H9 (cell line): ENCODE measurements at regions not wholly inside any gene's neighbourhood (a gene's known extent, or its start where the extent isn't known, plus 50 kb on each side); places are given as distances from the start of the nearest gene placed in this dataset.

Experiments used
- DNase-seq: peaks from one replicate; pipeline ENCODE4 v3.0.0-alpha.2; 2017
- H2AFZ ChIP-seq: one replicate; pipeline ENCODE4 v1.6.1; 2013; ENCODE audit warnings: mild to moderate bottlenecking, low read length, control low read depth, moderate library complexity
- H2AK5ac ChIP-seq: 2 replicates; pipeline ENCODE4 v1.6.1; 2013; ENCODE audit warnings: low read length, control low read depth, mixed read lengths; ENCODE audit not compliant: insufficient read length
- H2BK120ac ChIP-seq: one replicate; pipeline ENCODE4 v1.6.1; 2013; ENCODE audit warnings: low read depth, mild to moderate bottlenecking, low read length, control low read depth, inconsistent platforms; ENCODE audit not compliant: poor library complexity, severe bottlenecking
- H2BK12ac ChIP-seq: 2 replicates; pipeline ENCODE4 v1.6.1; 2013; ENCODE audit warnings: low read length, control low read depth, mixed read lengths, low read depth; ENCODE audit not compliant: insufficient read length
- H2BK15ac ChIP-seq: 2 replicates; pipeline ENCODE4 v1.6.1; 2013; ENCODE audit warnings: low read depth, low read length, control low read depth
- H2BK20ac ChIP-seq: one replicate; pipeline ENCODE4 v1.6.1; 2013; ENCODE audit warnings: low read depth, mild to moderate bottlenecking, low read length, control low read depth, inconsistent platforms; ENCODE audit not compliant: poor library complexity, severe bottlenecking
- H2BK5ac ChIP-seq: 2 replicates; pipeline ENCODE4 v1.6.1; 2013; ENCODE audit warnings: low read length, control low read depth, mixed read lengths; ENCODE audit not compliant: insufficient read length
- H3K14ac ChIP-seq: 2 replicates; pipeline ENCODE4 v1.6.1; 2013; ENCODE audit warnings: low read length, control low read depth; ENCODE audit not compliant: insufficient read depth
- H3K18ac ChIP-seq: 2 replicates; pipeline ENCODE4 v1.6.1; 2013; ENCODE audit warnings: low read depth, mild to moderate bottlenecking, mixed read lengths, low read length, control low read depth; ENCODE audit not compliant: insufficient read length
- H3K23ac ChIP-seq: 2 replicates; pipeline ENCODE4 v1.6.1; 2013; ENCODE audit warnings: low read length, control low read depth, mixed read lengths, low read depth; ENCODE audit not compliant: insufficient read length
- H3K23me2 ChIP-seq: 2 replicates; pipeline ENCODE4 v1.6.1; 2013; ENCODE audit warnings: low read depth, mild to moderate bottlenecking, mixed read lengths, low read length, control low read depth; ENCODE audit not compliant: insufficient read length, poor library complexity, severe bottlenecking
- H3K27ac ChIP-seq: 2 replicates; pipeline ENCODE4 v1.5.1; 2013; ENCODE audit warnings: low read length, control low read depth, mixed read lengths, low read depth; ENCODE audit not compliant: insufficient read length
- H3K27me3 ChIP-seq: 2 replicates; pipeline ENCODE4 v1.6.1; 2013; ENCODE audit warnings: low read length, control low read depth, inconsistent platforms; ENCODE audit not compliant: insufficient read depth
- H3K4ac ChIP-seq: 2 replicates; pipeline ENCODE4 v1.6.1; 2013; ENCODE audit warnings: low read depth, mild to moderate bottlenecking, control low read depth, inconsistent platforms, low read length, moderate library complexity
- H3K4me1 ChIP-seq: 2 replicates; pipeline ENCODE4 v1.6.1; 2013; ENCODE audit warnings: low read length, control low read depth, inconsistent platforms; ENCODE audit not compliant: insufficient read depth
- H3K4me2 ChIP-seq: 2 replicates; pipeline ENCODE4 v1.6.1; 2013; ENCODE audit warnings: low read length, control low read depth, mixed read lengths; ENCODE audit not compliant: insufficient read length, insufficient read depth
- H3K56ac ChIP-seq: 2 replicates; pipeline ENCODE4 v1.6.1; 2013; ENCODE audit warnings: low read depth, mild to moderate bottlenecking, mixed read lengths, low read length, control low read depth; ENCODE audit not compliant: insufficient read length
- H3K79me1 ChIP-seq: 2 replicates; pipeline ENCODE4 v1.6.1; 2013; ENCODE audit warnings: low read depth, mild to moderate bottlenecking, moderate library complexity, low read length, control low read depth, inconsistent platforms; ENCODE audit not compliant: insufficient read depth, poor library complexity, severe bottlenecking
- H3K79me2 ChIP-seq: 2 replicates; pipeline ENCODE4 v1.6.1; 2013; ENCODE audit warnings: low read length, control low read depth, inconsistent platforms; ENCODE audit not compliant: insufficient read depth
- H3K9ac ChIP-seq: 2 replicates; pipeline ENCODE4 v1.6.1; 2013; ENCODE audit warnings: low read length, control low read depth, mixed read lengths; ENCODE audit not compliant: insufficient read length; ENCODE audit errors: extremely low read depth
- H3K9me3 ChIP-seq: one replicate; pipeline ENCODE4 v1.6.1; 2013; ENCODE audit warnings: low read depth, low read length, inconsistent platforms; ENCODE audit not compliant: control insufficient read depth
- H3T11ph ChIP-seq: one replicate; pipeline ENCODE4 v1.6.1; 2013; ENCODE audit warnings: mild to moderate bottlenecking, low read length, control low read depth, inconsistent platforms
- H4K20me1 ChIP-seq: one replicate; pipeline ENCODE4 v1.6.1; 2013; ENCODE audit not compliant: control insufficient read depth, insufficient read length, insufficient read depth
- H4K5ac ChIP-seq: 2 replicates; pipeline ENCODE4 v1.6.1; 2013; ENCODE audit warnings: low read depth, mild to moderate bottlenecking, mixed read lengths, low read length, control low read depth; ENCODE audit not compliant: insufficient read length
- H4K8ac ChIP-seq: replicated peaks from 2 replicates; pipeline ENCODE4 v1.6.1; 2013; ENCODE audit warnings: low read length, control low read depth, mixed read lengths, low read depth; ENCODE audit not compliant: insufficient read length
- H4K91ac ChIP-seq: 2 replicates; pipeline ENCODE4 v1.6.1; 2013; ENCODE audit warnings: low read depth, mild to moderate bottlenecking, moderate library complexity, mixed read lengths, low read length, control low read depth; ENCODE audit not compliant: insufficient read length
- H3K27ac Mint-ChIP-seq, 3 experiments: 2 replicates in 2 of 3; 3 replicates in 1 of 3; pipeline ENCODE4 v1.8.0; 2020 to 2021; ENCODE audit warnings: mixed read lengths in 3 of 3, mild to moderate bottlenecking in 1 of 3, moderate library complexity in 1 of 3
- H3K27me3 Mint-ChIP-seq: 2 replicates; pipeline ENCODE4 v1.8.0; 2021; ENCODE audit warnings: low read depth, mild to moderate bottlenecking, moderate library complexity, mixed read lengths
- H3K36me3 Mint-ChIP-seq, 3 experiments: 2 replicates in 2 of 3; 3 replicates in 1 of 3; pipeline ENCODE4 v1.8.0; 2020 to 2021; ENCODE audit warnings: low read depth in 3 of 3, mixed read lengths in 3 of 3; ENCODE audit not compliant: insufficient read depth in 1 of 3
- H3K4me1 Mint-ChIP-seq, 2 experiments: 2 replicates each; pipeline ENCODE4 v1.8.0; 2020; ENCODE audit warnings: mixed read lengths in 2 of 2
- H3K4me3 Mint-ChIP-seq, 2 experiments: 2 replicates in 1 of 2; 3 replicates in 1 of 2; pipeline ENCODE4 v1.8.0; 2020 to 2021; ENCODE audit warnings: mild to moderate bottlenecking in 2 of 2, mixed read lengths in 2 of 2, moderate library complexity in 1 of 2
- H3K9me3 Mint-ChIP-seq, 2 experiments: 2 replicates in 1 of 2; 3 replicates in 1 of 2; pipeline ENCODE4 v1.8.0; 2020; ENCODE audit warnings: mild to moderate bottlenecking in 2 of 2, mixed read lengths in 2 of 2, moderate library complexity in 1 of 2
- CTCF ChIP-seq: fragments of 200-600 bp; sonication (generic); conservative IDR thresholded peaks from 3 replicates; pipeline ENCODE4 v1.8.0; 2021; ENCODE audit warnings: antibody characterized with exemption, mild to moderate bottlenecking
- WGBS: extraction: QIAGEN DNeasy Blood & Tissue Kit; methylation state at CpG from one replicate; pipeline ENCODE4 v1.1.7; 2013; ENCODE audit warnings: missing lambda C conversion rate, low lambda C conversion rate, mixed read lengths; ENCODE audit not compliant: insufficient read length; ENCODE audit errors: extremely low coverage; 5-methylcytosine and 5-hydroxymethylcytosine counted together

- no CpG with 5 or more reads among the region's 5 CpGs for WGBS
- Histone ChIP-seq H2BK5ac (no peak overlapping the region), H3K4ac (no peak overlapping the region), H3K14ac (no peak overlapping the region), H4K91ac (no peak overlapping the region), H3K23me2 (no peaks in the 10 kb centered on the region), H3K79me2 (no peaks in the 10 kb centered on the region), H3K79me1 (no peaks in the 10 kb centered on the region), H4K20me1 (no peaks in the 10 kb centered on the region), H2BK12ac (no peak overlapping the region), H4K5ac (no peak overlapping the region), H3K27ac (no peak overlapping the region), H4K8ac (no peak overlapping the region), H3K23ac (no peak overlapping the region), H2BK15ac (no peak overlapping the region), H3T11ph (no peak overlapping the region), H2AFZ (no peak overlapping the region), H3K9me3 (no peaks in the 10 kb centered on the region), H2BK20ac (no peak overlapping the region), H3K4me1 (peaks cover 20% of the 10 kb centered on the region), H2AK5ac (no peak overlapping the region), H3K4me2 (no peak overlapping the region), H3K18ac (no peak overlapping the region), H2BK120ac (no peak overlapping the region), H3K27me3 (no peaks in the 10 kb centered on the region; the same call in 1 of the 2 replicates), H3K9ac (no peak overlapping the region), H3K56ac (no peak overlapping the region)
- Mint-ChIP-seq H3K27ac (no peak overlapping the region), H3K4me3 (no peak overlapping the region), H3K36me3 (peaks cover 0 to 9% (median 4%) of the 10 kb centered on the region in 3 experiments; a peak in 5 of 7 replicates), H3K9me3 (no peaks in the 10 kb centered on the region), H3K4me1 (peaks cover 37% of the 10 kb centered on the region in 2 experiments), H3K27me3 (peaks cover 2% of the 10 kb centered on the region)
- TF ChIP-seq CTCF = no peak
- no peak for DNase-seq
These were observed 143.1 kb upstream of the PELI1 start for GRCh38 chr2:64287202-64287740.
